B cell (primary cell): ENCODE measurements at regions not wholly inside any gene's neighbourhood (a gene's known extent, or its start where the extent isn't known, plus 50 kb on each side); places are given as distances from the start of the nearest gene placed in this dataset.

ENCODE experiments used
- CTCF ChIP-seq: fragments of 200-600 bp; IDR thresholded peaks from one replicate; pipeline ENCODE4 v1.8.0; 2022; ENCODE audit warnings: antibody characterized with exemption, mild to moderate bottlenecking
- EZH2 ChIP-seq: IDR thresholded peaks from 2 replicates; pipeline ENCODE4 v1.6.1; 2012; ENCODE audit warnings: borderline replicate concordance, low read depth, mild to moderate bottlenecking, moderate library complexity, low read length; ENCODE audit not compliant: insufficient read depth, poor library complexity, severe bottlenecking

- TF ChIP-seq CTCF (no peak), EZH2 (no peak)
These were observed 60.1 kb upstream of the USP24 start for GRCh38 chr1:55275151-55275748.
